ENCODE measurements at regions not wholly inside any gene's neighbourhood (a gene's known extent, or its start where the extent isn't known, plus 50 kb on each side); places are given as distances from the start of the nearest gene placed in this dataset.

DNA sequence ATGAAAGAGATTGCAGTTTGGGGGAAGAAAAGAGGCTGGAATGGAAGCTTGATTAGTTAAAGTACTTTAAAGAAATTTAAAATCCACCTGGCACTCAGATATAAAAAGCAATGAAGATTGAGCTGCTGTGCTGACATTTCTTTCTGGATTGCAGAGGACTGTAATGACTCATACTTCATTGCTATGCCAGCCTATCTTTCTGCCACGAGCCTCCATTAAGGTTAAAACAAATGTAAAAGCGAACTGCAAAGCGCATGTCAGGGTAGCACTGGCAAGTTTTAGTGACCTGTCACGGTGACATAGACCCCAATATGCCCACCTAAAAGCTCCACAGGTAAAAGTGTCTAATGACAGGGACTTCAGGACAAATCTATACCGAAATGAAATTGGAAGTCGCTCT, 449.6 kb downstream of the C6orf118 start:
- no peak for DNase-seq (ENCODE audit: low read depth)
- H3K4me3 ChIP-seq (ENCODE audit: low read depth, low read length), result no peak overlapping the region
- TF ChIP-seq, protein P1, sequence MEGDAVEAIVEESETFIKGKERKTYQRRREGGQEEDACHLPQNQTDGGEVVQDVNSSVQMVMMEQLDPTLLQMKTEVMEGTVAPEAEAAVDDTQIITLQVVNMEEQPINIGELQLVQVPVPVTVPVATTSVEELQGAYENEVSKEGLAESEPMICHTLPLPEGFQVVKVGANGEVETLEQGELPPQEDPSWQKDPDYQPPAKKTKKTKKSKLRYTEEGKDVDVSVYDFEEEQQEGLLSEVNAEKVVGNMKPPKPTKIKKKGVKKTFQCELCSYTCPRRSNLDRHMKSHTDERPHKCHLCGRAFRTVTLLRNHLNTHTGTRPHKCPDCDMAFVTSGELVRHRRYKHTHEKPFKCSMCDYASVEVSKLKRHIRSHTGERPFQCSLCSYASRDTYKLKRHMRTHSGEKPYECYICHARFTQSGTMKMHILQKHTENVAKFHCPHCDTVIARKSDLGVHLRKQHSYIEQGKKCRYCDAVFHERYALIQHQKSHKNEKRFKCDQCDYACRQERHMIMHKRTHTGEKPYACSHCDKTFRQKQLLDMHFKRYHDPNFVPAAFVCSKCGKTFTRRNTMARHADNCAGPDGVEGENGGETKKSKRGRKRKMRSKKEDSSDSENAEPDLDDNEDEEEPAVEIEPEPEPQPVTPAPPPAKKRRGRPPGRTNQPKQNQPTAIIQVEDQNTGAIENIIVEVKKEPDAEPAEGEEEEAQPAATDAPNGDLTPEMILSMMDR (IDR thresholded peaks at IDR 0.05; ENCODE audit: low read depth, low read length, missing control alignments), result no peak

DNA sequence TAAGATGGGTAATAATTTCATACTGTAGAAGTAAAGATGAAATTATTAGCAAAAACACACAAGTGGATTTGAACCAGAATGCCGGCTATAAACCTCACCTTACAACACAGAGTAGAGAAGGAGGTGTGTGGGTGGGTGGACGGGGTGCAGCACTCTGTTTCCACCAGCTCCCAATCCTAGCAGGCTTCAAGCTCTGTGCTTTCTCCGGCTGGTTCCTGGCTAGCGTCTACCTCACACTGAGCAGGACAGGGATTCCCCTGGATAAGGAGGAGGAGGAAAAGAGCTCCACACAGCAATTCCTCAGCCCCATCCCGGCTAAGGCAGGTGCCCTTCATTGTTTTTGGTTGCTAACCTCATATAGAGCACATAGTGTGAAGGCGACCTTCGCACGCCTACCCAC, 453.3 kb downstream of the C6orf118 start:
- no peak for DNase-seq (ENCODE audit: low read depth)
- TF ChIP-seq, protein P1 (IDR thresholded peaks at IDR 0.05; ENCODE audit: low read depth, low read length, missing control alignments), result no peak
- no peak overlapping the region for H3K4me3 ChIP-seq (ENCODE audit: low read depth, low read length)

DNA sequence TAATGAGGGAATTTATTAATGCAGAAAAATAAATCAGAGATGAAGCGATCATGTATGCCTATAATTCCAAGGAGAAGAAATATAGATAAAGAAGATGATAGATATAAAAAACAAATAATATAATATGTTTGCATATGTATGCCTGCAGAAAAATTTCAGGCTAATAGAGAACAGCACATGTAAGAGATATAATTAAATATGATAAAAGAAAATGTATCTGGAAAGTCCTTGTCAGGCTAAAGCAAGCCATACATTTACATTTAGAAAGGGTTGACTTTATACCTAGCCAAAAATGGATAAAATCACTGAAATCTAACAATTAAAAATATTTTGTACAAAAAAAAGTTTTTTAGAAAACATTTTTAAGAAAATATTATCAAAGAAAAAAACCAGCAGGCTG, 454.1 kb downstream of the C6orf118 start:
- H3K4me3 ChIP-seq (ENCODE audit: low read depth, low read length), result no peak overlapping the region
- TF ChIP-seq, protein P1 (IDR thresholded peaks at IDR 0.05; ENCODE audit: low read depth, low read length, missing control alignments), result no peak
- DNase-seq (ENCODE audit: low read depth), result no peak

DNA sequence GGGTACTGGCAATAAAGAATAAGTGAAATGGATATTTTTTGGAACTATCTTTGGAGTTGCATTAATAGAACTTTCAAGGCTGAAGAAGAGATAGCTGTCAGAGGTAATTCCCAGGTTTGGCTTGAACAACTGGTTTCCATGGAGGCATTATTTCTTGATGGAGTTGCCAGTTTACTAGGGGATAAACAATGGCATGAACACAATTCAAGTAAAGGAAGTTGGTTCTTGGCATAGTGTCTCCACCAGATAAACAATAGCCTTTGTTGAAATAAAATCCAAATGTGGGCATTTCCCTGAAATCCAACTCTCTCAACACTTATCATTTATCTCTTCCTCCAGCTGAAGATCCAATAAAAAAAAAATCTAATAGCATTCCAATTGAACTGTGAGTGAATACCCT, 454.9 kb downstream of the C6orf118 start:
- TF ChIP-seq, protein P1 (IDR thresholded peaks at IDR 0.05; ENCODE audit: low read depth, low read length, missing control alignments), result no peak
- no peak for DNase-seq (ENCODE audit: low read depth)
- no peak overlapping the region for H3K4me3 ChIP-seq (ENCODE audit: low read depth, low read length)

DNA sequence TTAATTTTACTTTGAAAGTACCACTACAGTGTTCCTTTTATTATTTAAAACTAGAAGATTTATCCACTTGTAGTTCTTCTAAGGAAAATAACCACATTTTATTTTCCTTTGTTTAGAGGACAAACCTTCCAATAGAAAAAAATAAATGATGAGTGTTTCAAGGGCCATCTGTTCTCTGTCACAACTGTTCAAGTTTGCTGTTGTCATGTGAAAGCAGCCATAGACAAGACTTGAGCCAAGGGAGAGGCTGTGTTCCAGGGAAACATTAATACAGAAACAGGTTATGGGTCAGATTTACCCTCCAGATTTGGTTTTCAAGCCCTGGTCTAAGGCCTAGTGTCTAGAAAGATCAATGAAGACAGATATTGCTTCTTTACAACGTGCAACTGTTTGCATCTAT, 463.6 kb downstream of the C6orf118 start:
- TF ChIP-seq, protein P1 (IDR thresholded peaks at IDR 0.05; ENCODE audit: low read depth, low read length, missing control alignments), result no peak
- no peak for DNase-seq (ENCODE audit: low read depth)
- no peak overlapping the region for H3K4me3 ChIP-seq (ENCODE audit: low read depth, low read length)

DNA sequence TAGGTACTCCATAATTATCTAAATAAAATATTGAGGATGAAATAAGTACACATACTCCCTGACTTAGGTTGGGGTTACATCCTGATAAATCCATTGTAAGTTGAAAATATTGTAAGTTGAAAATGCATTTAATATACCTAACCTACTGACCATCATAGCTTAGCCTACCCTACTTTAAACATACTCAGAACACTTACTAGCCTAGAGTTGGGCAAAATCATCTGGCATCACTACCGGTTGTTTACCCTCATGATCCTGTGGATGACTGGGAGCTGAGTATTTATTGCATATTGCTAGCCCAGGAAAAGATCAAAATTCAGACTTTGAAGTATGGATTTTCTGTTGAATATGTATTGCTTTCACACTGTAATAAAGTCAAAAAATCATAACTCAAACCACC, 467.3 kb downstream of the C6orf118 start:
- DNase-seq (ENCODE audit: low read depth), result no peak

DNA sequence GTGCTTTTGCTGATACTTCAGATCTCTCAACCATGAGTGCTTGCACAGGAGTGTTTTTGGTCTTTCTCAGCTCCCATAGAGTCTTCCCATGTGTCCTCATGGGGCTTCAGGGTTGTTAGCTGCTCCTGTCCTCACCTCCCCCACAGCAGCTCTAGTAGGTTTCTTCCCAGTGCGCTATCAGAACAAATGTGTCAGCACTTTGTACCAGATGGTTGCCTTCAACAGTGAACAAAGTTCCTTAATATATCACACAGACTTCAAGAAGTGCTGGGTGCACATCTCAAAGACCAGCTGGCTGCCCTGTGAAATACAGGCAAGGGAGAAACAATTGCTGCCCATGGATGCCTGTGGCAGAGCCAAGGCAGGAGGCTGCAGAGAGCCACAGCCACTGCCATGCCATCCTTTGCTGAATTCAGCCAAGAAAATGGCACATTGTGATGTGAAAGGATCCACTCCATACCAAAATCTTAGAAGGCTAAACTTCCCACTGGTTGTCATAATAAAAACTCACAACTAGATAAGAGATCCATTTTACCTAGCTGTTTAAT, 471.3 kb downstream of the C6orf118 start:
- TF ChIP-seq, protein P1 (IDR thresholded peaks at IDR 0.05; ENCODE audit: low read depth, low read length, missing control alignments), result no peak
- H3K4me3 ChIP-seq (ENCODE audit: low read depth, low read length), result no peak overlapping the region
- no peak for DNase-seq (ENCODE audit: low read depth)

More for the DNA sequence above, 467.3 kb downstream of the C6orf118 start:
- TF ChIP-seq, protein P1 (IDR thresholded peaks at IDR 0.05; ENCODE audit: low read depth, low read length, missing control alignments), result no peak
- H3K4me3 ChIP-seq (ENCODE audit: low read depth, low read length), result no peak overlapping the region

Measured in GM12864 (cell line).